ENCODE measurements at regions not wholly inside any gene's neighbourhood (a gene's known extent, or its start where the extent isn't known, plus 50 kb on each side); places are given as distances from the start of the nearest gene placed in this dataset.

DNA sequence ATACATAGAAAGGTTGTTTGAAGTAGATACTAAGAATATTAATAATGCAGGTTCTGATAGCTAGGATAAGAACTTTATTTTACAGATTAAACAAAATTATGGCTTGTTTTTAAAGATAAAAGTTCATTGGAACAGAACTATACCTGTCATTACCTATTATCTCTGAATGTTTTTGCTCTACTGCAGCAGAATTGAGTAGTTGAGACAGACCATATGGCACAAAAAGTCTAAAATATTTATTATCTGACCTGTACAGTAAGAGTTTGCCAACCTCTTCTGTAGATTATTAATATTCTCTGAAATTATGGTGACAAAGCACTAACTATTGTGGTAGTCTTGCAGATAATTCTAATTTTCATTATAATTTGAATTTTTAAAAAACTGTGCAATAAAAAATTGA, 829.1 kb upstream of the MGAT4C start:
- H3K27me3 ChIP-seq: no peaks in the 10 kb centered on the region
- H3K4me3 ChIP-seq: no peak overlapping the region
- no peaks in the 10 kb centered on the region for H3K36me3 ChIP-seq
- DNase-seq (ENCODE audit: low read depth in 1 of 2, low spot score in 1 of 2): no peak
- no peak overlapping the region for H3K27ac ChIP-seq
- TF ChIP-seq CTCF (IDR thresholded peaks at IDR 0.05; ENCODE audit: low read depth, low read length): no peak
- H3K4me1 ChIP-seq (ENCODE audit: low read depth): no peaks in the 10 kb centered on the region
- no peaks in the 10 kb centered on the region for H3K9me3 ChIP-seq (ENCODE audit: low read depth)

- TF ChIP-seq CTCF (IDR thresholded peaks at IDR 0.05; ENCODE audit: low read depth, low read length): no peak
- no peaks in the 10 kb centered on the region for H3K27me3 ChIP-seq
- H3K27ac ChIP-seq: no peak overlapping the region
Measured at GRCh38 chr12:87082756-87083155, 826.6 kb upstream of the MGAT4C start.

DNA sequence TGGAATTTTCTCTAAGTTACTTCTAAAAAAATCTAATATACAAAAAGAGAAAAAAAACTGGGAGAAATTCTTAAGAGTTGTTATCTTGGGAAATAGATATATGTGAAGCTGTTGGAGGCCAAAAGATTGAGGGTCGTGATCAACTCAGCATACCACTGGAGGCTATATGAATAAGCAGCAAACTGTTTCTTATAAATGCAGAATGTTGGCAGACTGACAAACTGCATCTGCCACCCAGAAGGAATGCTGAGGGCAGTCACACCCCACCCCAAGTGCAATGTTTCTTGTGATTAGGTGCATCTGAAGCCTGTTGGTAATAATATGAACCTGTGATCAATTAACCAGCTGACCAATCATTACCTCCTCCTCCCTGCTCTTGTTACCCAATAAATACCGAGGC, 818.6 kb upstream of the MGAT4C start:
- H3K27me3 ChIP-seq: no peaks in the 10 kb centered on the region
- H3K4me1 ChIP-seq (ENCODE audit: low read depth): no peaks in the 10 kb centered on the region
- DNase-seq (ENCODE audit: low read depth in 1 of 2, low spot score in 1 of 2): no peak
- H3K36me3 ChIP-seq: no peaks in the 10 kb centered on the region
- no peak overlapping the region for H3K4me3 ChIP-seq
- no peak overlapping the region for H3K27ac ChIP-seq
- H3K9me3 ChIP-seq (ENCODE audit: low read depth): no peaks in the 10 kb centered on the region
- TF ChIP-seq CTCF (IDR thresholded peaks at IDR 0.05; ENCODE audit: low read depth, low read length): no peak

More at GRCh38 chr12:87082756-87083155, 826.6 kb upstream of the MGAT4C start:
- H3K4me3 ChIP-seq: no peak overlapping the region
- no peaks in the 10 kb centered on the region for H3K36me3 ChIP-seq
- no peaks in the 10 kb centered on the region for H3K9me3 ChIP-seq (ENCODE audit: low read depth)
- H3K4me1 ChIP-seq (ENCODE audit: low read depth): no peaks in the 10 kb centered on the region
- no peak for DNase-seq (ENCODE audit: low read depth in 1 of 2, low spot score in 1 of 2)

- no peak overlapping the region for H3K4me3 ChIP-seq
- no peaks in the 10 kb centered on the region for H3K27me3 ChIP-seq
- H3K27ac ChIP-seq: no peak overlapping the region
- no peaks in the 10 kb centered on the region for H3K9me3 ChIP-seq (ENCODE audit: low read depth)
- no peak for DNase-seq (ENCODE audit: low read depth in 1 of 2, low spot score in 1 of 2)
- TF ChIP-seq CTCF (IDR thresholded peaks at IDR 0.05; ENCODE audit: low read depth, low read length): no peak
- no peaks in the 10 kb centered on the region for H3K36me3 ChIP-seq
- H3K4me1 ChIP-seq (ENCODE audit: low read depth): no peaks in the 10 kb centered on the region
Measured at GRCh38 chr12:87066326-87066725, 810.1 kb upstream of the MGAT4C start.

GRCh38 chr12:87059231-87059630, 803.0 kb upstream of the MGAT4C start:
- DNase-seq (ENCODE audit: low read depth in 1 of 2, low spot score in 1 of 2): no peak
- Histone ChIP-seq H3K27me3 (no peaks in the 10 kb centered on the region), H3K9me3 (ENCODE audit: low read depth) (no peaks in the 10 kb centered on the region), H3K4me1 (ENCODE audit: low read depth) (no peaks in the 10 kb centered on the region), H3K27ac (no peak overlapping the region), H3K4me3 (no peak overlapping the region), H3K36me3 (no peaks in the 10 kb centered on the region)
- TF ChIP-seq CTCF (IDR thresholded peaks at IDR 0.05; ENCODE audit: low read depth, low read length): no peak

DNA sequence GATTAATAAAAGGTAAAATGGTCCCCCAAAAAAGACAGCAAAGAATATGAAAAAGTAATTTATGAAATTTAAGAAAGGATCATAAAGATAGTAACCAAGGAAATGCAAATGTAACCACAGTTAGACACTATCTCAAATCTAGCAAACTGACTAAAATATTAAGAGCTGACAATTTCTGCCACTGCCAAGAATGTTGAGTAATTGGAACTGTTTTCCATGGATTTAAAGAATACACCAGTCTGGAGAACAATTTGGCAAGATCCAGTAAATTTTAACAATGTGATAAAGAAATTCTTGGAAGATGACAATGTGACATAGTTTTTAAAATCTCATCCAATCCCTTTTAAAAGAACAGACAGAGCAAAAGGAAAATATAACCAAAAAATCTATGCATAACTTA, 798.0 kb upstream of the MGAT4C start:
- TF ChIP-seq CTCF (IDR thresholded peaks at IDR 0.05; ENCODE audit: low read depth, low read length): no peak
- Histone ChIP-seq H3K9me3 (ENCODE audit: low read depth) (no peaks in the 10 kb centered on the region), H3K4me1 (ENCODE audit: low read depth) (no peaks in the 10 kb centered on the region), H3K27ac (no peak overlapping the region), H3K4me3 (no peak overlapping the region), H3K27me3 (no peaks in the 10 kb centered on the region), H3K36me3 (no peaks in the 10 kb centered on the region)
- peak in 1 of 2 donors; percentile 86 for DNase-seq (ENCODE audit: low read depth in 1 of 2, low spot score in 1 of 2)
